HG02678 (cell line): ENCODE measurements at regions not wholly inside any gene's neighbourhood (a gene's known extent, or its start where the extent isn't known, plus 50 kb on each side); places are given as distances from the start of the nearest gene placed in this dataset.

Source experiments
- ATAC-seq: cut with Tn5 transposase; IDR thresholded peaks from one replicate; pipeline ENCODE4 v1.9.1; 2021; ENCODE audit warnings: mild to moderate bottlenecking, moderate library complexity; ENCODE audit not compliant: unreplicated experiment

DNA sequence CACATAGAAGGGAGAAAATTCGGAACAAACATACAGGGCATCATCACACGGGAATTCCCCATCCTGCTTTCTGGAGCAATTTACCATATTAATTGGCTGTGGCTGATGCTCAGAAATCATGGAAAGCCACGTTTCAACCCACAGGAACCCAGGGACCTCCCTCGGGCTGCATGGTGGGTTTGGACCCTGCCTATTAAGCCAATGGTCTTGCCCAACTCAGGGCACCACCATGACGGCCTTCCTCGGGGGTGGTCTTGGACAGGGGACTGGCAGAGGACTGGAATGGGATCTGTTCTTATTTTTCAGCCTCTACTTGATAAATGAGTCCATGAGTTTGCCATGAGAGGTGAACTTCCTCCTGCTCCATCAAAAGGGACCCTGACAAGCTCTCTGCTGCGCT is 374.0 kb downstream of the SHANK2 start:
- ATAC-seq: no peak

DNA sequence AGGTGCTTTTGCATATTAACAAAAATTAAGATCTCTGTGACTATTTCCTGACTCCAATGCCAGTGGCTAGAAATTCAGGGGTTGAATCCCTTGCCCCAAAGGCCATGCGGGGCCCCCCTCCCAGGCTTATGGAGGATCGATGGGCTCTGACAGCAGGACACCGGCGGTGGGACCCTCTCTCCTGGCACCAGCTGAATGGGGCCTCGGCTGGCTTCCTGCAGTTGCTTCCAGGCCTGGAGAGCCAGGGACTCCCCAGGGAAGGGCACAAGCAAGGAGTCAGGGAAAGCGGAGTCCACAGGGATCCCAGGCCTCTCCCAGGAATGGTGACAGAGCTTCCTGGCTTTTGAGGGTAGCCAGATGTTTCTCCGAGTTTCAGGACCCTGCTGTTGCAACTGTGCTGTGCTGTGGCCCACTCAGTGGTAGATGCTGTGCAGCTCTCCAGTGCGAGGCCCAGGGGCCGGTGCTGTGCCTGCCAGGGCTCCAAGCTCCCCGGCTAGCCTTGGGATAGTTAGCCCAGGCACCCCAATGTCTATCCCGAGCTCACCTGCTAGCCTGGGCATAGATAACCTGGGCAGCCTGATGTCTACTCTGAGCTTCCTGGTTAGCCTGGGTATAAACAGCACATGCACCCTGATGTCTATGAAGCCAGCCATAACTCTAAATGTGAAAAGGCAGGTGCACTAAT is 372.6 kb downstream of the SHANK2 start:
- ATAC-seq: no peak

DNA sequence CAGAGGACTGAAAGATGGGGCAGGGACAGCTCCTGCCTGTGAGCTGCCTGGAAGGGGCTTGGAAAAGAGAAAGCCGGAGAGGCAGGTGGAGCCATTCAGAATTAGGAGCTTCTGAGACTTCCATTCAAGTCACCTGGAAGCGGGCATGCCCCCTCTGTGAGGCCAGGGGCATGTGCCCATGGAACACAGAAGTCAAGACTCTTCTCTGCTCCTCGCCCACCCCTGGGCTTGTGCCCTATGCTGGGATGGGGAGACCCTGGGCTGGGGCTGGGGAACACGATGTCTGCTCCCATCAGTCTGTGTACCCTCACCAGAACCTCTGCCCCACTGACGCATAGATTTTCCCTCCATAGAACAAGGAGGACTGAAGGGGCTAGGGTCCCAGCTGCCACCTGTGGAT is 372.0 kb downstream of the SHANK2 start:
- no peak for ATAC-seq

DNA sequence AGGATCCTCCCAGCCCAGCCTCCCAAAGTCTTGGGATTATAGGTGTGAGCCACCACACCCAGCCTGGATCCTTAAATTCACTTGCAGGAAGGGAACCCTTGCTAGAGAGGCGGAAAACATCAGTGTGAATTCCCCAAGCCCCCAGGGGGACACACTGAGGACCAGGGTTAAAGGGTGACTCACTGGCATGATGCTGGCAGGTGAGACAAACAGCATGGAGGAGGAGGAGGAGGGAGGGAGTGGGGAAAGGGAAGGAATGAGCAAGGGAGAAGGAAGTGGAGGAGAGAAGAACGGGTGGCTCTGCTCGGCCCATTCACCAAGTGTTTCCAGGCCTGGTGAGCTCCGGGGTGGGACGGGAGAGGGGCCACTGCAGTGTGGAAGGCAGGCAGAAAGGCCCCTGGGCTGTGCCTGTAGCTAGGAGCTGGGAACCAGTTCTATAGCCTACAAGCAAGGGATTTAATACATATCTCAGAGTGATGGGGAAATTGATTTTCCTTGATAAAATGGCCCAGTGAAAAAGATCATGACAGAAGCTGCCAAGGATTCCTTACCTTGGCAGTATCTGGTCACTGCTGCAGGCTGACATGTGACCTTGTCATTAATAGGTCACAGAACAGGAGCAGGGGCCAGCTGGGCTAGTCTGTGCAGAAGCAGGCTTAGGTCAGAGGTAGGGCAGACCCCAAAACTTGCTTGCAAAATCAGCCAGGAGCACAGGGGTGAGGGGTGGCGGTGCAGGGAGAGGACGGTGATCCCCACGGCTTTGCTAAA is 370.2 kb downstream of the SHANK2 start:
- ATAC-seq: no peak

DNA sequence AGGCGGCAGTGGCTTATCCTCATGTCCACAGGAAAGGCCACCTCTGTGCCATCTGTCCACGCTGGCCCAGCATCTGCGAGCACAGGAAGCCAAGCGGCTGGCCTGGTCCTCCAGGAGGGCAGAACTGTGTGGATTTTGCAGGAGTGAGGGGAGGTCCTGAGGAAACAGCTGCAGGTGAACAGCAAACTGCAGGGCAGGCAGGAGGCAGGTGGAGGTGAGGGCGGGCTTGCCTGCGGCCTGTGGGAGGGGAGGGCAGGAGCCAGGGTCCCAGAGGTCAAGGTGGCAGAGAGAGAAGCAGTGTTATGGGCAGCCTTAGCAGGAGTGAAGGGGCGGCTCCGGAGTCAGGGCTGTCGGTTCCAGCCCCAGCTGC is 369.7 kb downstream of the SHANK2 start:
- ATAC-seq: no peak

DNA sequence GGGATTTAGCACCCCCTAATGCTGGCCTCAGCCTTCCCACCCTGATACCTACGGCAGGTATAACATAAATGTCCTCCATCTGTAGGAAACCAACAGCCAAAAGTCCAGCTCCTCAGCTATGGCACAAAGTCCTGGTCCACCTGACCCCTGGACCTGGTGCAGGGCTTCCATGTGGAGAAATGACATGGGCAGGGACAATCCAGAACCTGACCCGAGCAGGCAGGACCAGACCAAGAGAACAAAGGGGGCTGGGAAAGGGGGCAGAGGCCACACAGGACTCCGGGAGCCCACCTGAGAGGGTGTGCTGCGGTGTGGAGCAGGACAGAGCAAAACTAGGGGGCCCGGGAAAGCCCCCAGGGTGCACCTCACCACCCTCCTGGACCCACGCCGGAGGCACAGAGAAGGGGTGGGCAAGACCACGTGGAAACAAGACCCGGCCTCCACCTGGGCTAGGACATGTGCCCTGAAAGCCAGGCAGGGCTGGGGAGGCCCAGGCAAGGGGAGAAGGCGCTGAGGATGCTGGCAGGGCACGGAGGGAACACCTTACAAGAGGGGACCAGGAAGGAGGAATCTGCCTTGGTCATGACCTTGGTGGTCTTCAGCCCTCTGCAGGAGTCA is 368.9 kb downstream of the SHANK2 start:
- ATAC-seq: no peak

DNA sequence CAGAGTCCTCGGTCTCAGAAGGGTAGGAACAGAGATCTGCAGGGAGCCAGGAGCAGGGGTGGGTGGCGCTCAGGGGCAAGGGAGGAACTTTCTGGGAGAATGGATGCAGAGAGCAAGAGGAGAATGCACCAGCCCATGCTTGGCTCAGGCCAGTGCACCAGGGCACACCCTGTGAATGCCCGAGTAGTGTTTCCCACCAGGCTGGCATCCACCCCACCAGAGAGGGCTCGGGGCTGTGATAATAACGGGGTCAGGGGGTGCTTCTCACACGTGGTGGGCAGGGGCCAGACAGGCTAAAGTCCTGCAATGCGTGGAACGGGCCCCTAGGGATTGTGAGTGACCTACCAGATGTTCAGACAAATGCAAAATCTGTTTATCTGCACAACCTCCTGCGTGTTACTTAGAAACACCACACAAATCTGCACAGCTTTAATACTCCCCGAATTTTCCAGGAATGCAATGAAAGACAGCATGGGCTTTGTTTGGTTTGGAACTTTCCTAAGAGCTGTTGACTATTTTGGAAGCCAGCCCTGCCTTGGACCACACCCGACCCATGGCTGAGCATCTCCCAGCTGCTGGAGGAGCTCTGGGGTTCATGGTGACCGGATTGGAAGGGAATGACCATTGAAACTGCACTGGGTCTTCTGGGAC is 368.3 kb downstream of the SHANK2 start:
- no peak for ATAC-seq

DNA sequence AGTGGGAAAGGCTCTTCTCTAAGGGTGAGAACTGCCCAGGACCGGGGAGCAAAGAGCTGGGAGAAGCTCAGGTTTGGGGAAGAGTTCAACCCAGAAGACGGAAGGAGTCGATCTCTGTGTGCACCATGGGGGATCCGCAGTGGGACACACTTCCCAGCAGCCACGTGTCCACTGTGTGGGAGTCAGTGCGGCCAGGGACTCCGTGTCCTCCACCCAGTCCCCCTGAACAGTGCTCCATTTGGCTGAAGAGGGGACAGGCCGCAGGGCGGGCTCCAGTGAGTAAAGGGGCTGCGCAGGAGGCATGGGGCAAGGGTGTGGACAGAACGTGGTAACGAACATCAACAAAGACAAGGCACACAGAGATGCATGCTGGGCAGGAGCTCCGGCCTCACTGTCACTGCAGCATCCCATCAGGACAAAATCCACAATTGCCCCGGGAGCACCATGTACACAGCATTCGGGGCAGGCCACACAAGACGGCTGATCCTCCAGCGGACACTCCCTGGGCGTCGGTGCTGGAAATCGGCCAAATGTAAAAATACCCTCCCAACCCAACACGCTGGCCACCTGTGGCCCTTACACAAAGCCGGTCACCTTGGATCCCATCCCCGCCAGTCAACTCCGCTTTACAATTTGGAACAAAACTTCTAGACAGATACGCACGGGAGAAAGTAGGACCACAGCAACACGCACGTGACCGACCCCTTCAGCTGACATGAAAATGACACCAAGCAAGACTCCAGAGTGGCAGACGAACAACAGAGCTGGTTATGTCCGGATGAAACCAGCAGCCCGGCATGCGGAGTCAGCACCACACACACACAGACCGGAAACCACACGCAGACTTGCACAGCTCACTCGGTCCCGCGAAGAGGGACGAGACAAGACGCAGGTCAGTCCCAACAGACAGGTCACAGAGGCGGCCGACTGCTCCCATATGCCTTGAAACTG is 366.8 kb downstream of the SHANK2 start:
- no peak for ATAC-seq

DNA sequence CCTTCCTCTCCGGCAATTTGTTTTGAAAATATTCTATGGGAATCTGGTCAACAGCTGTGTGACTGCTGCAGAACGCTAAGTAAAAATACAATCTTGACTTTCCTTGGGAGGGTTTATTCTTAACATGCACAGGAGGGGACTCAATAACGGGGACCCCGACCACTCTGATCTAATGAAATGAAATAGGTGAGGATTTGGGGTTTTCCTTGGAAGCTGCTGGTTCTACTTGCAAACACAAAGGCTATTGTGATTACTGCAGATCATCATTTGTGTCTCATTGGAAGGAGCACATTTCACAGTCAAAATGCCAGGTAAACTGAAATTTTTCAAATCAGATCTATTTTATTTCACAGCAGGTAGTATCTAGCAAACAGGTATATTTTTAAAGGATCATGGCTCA is 366.1 kb downstream of the SHANK2 start:
- no peak for ATAC-seq

DNA sequence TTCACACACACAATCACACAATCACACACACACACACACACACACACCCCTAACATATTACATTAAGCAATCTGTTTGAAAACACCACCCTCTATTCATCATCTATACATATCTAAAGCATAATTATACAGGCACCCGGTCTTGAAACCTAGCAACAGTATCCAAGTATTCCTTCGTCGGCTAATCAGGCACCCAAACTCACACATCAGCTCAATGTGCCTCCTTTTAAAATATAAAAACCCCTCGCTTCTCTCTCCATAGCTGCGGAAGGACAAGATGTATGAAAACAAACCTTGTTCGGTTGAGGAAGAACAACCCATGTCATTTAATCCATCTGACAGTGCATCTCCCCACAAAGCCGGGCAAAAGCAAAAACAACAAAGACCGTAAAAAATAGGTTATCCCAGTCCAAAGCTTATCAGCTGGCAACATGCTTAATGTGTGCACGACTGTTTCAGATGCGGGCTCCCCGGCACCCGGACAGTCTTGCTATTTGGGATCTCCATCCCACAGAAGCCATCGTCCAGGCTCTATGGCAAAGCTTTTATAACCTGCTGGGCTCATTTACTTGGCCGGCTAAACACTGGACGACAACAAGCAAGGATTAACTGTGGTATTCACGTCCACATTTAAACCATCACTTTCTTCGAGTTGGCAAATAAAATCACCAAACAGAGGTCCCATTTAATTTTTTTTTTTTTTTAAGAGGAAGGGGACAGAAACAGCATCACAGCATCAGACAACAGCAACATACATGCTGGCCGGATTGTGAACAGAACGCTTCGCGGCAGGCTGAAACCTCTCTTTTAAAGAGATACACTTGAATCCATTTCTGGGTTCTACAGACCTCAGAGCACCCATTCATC is 365.5 kb downstream of the SHANK2 start:
- no peak for ATAC-seq

DNA sequence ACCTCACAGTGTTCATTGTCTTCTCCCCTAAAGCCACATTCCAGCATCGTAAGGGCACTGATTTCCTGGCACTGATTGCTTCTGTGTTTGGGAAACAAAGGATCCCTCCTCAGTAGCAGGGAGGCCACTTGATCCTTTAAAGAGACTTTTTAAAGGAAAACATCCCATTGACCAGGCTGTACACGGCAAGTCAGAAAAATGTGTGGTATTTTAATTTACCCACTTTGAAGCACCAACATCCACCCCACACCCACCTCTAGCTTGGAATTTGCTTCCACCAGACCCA is 364.9 kb downstream of the SHANK2 start:
- ATAC-seq: no peak

DNA sequence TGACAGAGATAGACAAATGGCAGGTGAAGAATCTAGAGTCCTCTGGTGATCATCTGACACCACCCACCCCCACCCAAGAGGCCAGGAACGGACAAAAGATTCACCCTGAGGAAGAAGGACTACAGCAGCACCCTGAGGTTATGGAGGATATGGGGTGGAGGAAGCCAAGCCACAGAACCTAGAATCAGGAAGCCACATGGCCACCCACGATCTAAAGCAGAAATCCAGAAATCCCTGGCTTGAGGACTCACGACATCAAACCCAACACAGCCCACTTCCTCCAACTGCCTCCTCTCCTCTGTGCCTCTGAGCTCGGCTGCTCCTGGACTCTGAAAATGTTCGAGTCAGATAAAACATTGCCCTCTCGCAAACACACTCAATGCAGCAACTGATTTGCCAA is 364.3 kb downstream of the SHANK2 start:
- ATAC-seq: no peak

DNA sequence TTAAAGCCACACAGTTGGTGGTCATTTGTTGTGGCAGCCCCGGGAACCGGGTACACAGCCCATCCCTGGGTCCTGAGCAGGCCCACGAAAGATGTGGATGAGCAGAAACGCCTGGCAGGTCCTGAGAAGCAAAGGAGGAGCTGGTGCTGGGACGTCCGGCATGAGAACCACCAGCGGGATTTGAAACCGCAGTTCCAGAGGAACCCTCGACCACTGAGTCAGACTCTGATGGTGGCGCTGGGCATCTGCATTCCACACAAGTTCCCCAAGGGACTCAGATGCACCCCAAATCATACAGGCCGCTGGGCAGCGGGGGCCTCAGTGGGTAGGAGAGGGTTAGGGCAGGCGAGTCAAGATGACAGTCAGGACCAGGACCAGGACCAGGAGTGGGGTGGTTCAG is 363.0 kb downstream of the SHANK2 start:
- ATAC-seq: no peak

DNA sequence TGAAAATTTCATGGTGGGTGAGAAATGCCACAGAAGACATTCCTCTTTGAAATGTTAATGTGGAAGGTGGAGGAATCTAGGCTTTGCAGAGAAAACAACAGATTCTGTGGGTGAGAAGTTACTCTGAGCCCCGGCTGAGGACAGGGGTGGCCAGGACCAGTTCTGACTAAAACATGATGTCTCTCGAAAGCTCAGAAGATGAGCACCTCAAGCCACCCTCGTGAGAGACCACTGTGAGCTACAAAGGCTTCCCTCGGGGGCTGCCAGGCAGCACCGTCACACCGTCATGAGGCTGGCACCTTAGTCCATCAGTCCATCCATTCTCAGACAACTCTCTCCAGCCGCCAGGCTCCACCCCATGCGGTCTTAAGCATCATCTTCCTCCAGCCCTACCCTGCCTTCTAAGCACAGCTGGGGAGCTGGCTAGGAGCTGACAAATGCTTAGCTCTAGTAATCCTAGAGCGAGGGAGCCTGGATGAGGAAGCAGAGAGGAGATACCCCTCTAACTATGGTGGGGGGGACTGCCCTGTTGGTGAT is 360.5 kb downstream of the SHANK2 start:
- ATAC-seq: no peak

DNA sequence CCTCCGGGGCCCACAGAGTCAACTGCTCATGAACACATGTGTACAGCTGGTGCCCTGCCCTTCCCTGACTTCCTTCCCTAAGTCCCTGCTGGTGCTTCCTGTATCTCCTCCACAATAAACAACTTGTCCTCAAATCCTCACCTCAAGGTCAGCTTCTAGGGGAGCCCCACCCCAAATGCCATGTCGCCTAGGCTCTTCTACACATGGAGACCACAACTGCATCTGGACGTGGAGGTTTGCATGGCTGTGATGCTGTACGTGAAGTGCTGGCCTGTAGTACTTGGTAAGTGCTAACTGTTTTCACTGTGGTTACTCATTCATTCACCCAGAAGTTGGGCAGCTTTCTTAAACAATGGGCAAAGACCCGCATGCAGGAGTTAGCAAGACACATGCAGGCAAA is 359.5 kb downstream of the SHANK2 start:
- ATAC-seq: no peak

DNA sequence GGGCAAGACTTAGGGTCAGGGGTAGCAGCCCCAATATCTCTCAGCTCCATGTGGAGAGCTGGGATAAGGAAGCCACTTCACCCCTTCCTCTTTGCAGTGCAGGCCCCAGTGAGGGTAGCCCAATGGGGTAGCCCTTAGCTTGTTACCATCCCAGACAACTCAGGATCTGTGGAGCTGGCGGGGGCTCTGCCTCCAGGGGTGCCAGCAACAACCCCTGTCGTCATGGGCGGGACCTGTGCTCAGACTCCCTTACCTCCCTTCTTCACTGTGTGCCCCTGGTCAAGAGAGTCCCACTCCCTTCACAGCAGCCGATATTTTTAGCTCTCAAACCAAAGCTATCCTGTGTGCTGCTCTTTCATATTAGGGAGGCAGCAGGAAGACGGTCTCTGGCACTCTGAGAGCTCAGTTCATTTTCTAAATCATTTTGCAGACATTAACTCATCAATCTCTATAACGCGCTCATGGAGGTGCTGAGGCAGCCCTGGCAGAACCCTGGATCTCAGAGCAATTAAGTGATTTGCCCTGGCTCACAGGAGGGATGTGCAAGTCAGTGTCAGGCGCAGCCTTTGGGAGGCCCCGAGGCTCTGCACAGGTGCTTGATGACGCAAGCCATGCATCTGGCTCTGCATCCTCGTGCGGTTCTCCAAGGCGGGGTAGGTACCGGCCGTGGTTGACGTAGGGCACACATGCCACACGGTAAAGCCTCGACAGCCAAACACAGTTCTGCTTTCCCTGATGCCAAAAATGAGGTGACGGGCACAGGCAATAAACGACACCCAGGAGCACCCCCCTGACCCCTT is 357.6 kb downstream of the SHANK2 start:
- no peak for ATAC-seq

DNA sequence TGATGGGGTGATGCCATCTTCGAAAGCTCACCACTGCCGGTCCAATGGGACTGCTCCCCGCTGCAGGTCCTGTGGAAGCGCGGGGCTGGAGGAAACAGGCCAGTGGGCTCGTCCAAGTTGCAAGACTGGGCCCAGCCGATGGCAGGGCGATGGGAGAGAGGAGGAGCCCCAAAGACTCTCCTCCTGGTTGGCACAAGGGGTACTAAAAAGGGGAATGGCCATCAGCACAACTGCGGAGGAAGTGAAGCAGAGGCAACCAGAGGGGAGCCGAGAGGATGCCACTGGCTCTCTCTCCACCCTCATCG is 357.1 kb downstream of the SHANK2 start:
- no peak for ATAC-seq

DNA sequence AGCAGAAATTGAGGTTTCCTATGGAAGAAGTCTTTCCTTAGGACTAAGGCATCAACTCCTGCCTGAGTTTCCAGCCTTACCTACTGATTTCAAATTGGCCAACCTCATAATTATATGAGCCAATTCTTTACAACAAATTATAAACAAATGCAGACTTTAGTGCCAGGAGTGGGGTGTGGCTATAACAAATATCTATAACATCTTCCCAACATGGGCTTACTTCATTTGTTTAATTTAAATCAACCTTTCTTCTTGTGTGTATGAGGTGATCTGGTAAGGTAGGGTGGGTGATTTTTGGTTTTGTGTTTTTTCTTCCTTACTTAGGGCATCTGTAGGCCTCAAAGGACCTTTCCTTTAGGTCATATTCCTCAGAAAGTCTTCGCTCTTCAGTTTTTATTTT is 354.9 kb downstream of the SHANK2 start:
- no peak for ATAC-seq

DNA sequence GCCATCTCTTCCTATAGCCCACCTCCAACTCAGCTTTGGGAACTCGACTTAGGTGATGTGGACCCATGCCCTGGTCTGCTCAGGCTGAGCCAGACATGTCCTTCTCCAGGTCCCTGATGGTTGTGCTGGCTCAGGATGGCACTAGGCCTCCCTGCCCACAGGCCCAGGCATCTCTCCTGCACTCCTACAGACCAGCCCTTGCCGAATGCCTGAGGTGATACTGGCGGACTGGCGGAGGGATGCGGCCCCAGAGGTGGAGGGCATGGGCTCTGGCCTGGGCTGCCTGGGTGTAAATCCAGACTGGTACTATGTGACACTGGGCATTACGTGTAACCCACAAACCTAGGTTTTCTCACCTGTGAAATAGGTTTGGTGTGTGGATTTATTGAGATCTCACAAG is 352.8 kb downstream of the SHANK2 start:
- ATAC-seq: no peak
